Nucleus accumbens (tissue), 56 donors: ENCODE measurements at regions not wholly inside any gene's neighbourhood (a gene's known extent, or its start where the extent isn't known, plus 50 kb on each side); places are given as distances from the start of the nearest gene placed in this dataset.

Experiments used
- DNase-seq, 56 donors: peaks; one replicate each; lab custom pipeline; 2025; lab: John Stamatoyannopoulos, UW

DNA sequence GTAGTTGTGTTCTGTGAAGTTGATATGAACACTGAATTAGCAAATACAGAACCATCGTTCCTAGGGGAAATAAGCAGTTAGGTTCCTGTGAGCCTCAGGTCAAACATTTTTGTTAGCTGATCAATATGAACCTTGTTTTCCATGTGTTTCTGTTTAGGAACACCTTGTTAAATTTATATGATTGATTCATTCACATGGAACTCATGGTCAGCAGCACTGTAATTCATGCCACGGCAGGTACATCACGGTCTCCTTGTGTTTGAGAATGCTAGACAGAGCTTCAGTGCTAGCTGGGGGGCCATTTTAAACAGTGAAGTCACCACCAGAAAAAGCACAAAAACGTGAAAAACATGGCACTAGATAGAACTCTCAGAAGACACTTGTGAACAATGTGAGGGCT, 62.2 kb downstream of the MYCN start:
- DNase-seq, result no peak

DNA sequence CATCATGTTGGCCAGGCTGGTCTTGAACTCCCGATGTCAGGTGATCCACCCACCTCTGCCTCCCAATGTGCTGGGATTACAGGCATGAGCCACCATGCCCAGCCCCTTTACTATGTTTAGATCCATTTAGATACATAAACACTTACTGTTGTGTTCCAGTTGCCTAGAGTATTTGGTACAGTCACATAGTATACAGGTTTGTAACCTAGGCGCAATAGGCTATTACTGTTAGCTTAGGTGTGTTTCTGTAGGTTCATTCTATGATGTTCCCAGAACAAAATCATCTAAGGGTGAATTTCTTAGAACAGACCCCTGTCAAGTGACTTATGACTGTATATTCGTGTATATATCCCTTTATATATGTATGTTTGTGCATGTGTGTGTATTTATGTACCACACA, 61.8 kb downstream of the MYCN start:
- no peak for DNase-seq

DNA sequence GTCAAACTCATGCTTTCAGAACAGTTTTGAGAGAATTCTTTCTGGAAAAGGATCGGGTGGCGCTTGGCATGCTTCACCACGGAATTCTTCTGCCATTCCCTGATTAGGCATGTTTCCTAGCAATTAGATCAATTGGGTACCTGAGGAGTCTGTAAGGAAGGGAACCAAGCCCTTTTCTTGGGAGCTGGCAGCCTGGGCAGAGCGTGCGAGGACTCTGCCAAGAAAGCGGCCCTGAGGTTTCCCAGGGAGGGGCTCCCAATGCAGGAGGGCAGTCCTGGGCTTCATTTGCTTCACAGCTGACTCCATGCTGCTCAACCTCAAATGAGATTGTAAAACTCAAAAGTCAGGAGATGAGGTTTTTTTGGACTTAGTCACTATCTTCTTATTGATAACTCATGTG, 60.3 kb downstream of the MYCN start:
- peak in 1 of 56 donors; percentile 16 for DNase-seq

DNA sequence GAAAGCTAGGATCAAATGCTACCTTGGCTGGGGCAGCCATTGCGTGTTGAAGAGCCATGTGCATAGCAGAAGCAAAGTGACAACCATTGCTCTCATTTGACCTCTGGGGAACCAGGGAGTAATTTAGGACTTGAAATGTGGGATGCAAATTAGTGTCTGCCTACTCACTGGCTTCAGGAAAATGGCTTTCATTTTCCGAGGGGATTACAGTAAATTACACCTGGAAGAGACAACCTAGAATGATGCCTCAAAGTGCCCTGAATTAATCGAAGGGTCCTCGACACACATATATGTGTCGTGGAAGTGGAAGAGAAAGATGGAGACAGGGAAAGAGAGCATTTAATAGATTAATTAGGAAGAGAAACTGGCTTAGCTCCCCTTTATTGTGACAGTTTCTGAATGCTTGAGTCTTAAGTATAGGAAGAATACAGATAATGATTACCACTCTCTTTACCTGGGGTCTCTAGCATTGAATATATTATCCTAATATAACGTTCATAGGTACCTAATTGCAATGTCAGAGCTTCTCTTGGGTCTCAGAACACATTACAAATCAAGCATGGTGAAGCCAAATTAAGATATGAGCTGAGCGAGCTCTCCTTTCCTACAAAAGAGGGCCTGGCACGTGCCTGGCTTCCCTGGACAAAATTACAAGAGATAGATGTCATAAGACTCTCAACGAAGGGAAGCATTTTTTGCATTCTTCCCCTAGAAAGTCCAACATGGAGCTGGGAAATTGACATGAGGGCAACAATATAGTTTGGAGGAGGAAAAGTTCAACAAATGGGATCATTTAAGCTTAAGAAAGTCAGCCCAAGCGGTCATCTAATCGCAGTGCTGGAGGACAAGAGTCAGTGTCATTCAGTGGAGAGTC, 59.5 kb downstream of the MYCN start:
- DNase-seq, result no peak

DNA sequence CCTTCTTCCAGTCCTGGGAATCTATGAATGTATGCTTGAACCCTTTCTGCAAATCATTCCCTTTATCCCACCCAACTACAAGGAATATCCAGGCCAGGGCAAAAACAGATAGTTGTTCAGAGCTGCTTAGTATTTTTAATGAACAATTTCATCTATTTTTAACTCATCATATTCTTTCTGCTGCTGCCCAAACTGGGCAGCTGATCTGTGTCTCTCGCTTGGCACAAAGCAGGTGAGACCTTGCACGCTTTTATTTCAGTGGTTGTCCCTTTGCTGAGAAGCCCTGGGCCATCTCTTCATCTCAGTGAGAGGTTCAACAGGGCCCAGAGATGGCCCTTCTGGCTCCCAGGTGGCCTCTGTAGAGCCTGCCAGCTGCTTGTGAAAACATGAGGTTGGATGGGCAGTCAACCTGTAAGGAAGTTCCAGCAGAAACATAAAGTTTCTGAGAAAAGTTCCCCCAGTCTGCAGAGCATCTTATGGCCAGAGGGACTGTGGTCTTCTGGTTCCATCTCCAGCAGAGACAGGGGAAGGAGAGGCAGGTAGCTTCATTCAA, 57.5 kb downstream of the MYCN start:
- no peak for DNase-seq

DNA sequence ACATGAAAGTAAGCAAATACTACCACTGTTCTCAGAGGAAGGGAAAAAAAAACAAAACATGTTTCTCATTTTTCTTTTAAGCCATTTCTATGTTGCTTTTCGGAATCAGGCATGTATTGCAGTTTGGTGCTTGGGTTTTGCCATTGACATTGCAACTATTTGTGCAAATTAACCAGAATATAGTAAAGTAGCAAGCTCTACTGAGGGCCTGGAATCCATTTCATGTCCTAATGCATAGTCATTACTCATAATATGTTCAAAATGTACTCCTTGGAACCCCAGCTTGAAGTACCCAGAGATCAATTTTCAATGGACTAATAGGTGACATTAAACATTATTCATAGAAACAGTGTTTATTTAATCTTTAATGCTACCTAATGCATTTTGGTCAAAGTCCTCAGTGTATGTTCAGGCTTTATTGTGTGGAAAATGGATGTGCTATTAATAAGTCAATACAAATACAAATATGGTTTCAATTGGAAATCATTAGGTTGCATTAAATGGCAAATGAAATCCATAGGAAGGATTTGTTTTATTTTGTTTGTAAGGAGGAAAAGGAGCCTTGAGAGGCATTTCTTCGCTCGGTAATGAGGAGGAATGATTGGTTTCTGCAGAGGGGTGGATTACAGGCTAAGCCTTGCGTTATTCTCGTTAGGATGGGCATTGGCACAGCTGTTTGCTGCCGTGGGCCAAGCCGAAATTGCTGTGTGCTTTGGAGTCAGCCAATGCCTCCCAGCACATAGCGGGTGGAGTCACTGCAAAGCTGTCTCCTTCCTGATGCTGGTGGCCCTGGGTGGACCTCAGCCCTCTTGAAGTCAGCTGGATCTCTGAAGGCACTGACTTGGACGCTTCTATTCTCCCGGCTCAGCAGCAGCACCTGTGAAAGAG, 56.4 kb downstream of the MYCN start:
- no peak for DNase-seq
